HG02798 (cell line): ENCODE measurements at regions not wholly inside any gene's neighbourhood (a gene's known extent, or its start where the extent isn't known, plus 50 kb on each side); places are given as distances from the start of the nearest gene placed in this dataset.

Experiments used
- ATAC-seq: cut with Tn5 transposase; IDR thresholded peaks from one replicate; pipeline ENCODE4 v1.9.1; 2021; ENCODE audit warnings: mild to moderate bottlenecking; ENCODE audit not compliant: unreplicated experiment, poor library complexity

- no peak for ATAC-seq
Observed at GRCh38 chr16:85350973-85351372, 238.7 kb upstream of the CIBAR2 start.

- no peak for ATAC-seq
Observed at GRCh38 chr16:85353013-85353412, 240.7 kb upstream of the CIBAR2 start.

GRCh38 chr16:85353839-85354685 is 241.8 kb upstream of the CIBAR2 start:
- ATAC-seq, result no peak

GRCh38 chr16:85354686-85355514 is 242.6 kb upstream of the CIBAR2 start:
- ATAC-seq, result no peak

GRCh38 chr16:85355515-85355837 is 243.2 kb upstream of the CIBAR2 start:
- ATAC-seq, result no peak

GRCh38 chr16:85356157-85356556 is 243.9 kb upstream of the CIBAR2 start:
- no peak for ATAC-seq

GRCh38 chr16:85357323-85357722 is 245.1 kb upstream of the CIBAR2 start:
- ATAC-seq, result no peak

GRCh38 chr16:85357924-85358505 is 245.7 kb upstream of the CIBAR2 start:
- ATAC-seq, result no peak

- no peak for ATAC-seq
Observed at GRCh38 chr16:85358704-85359146, 246.5 kb upstream of the CIBAR2 start.

GRCh38 chr16:85359147-85359822 is 247.0 kb upstream of the CIBAR2 start:
- no peak for ATAC-seq

- peak; percentile 41 for ATAC-seq
Observed at GRCh38 chr16:85360323-85361277, 248.3 kb upstream of the CIBAR2 start.

GRCh38 chr16:85361441-85362118 is 249.3 kb upstream of the CIBAR2 start:
- no peak for ATAC-seq

- ATAC-seq, result no peak
Observed at GRCh38 chr16:85362443-85362842, 250.2 kb upstream of the CIBAR2 start.

- no peak for ATAC-seq
Observed at GRCh38 chr16:85363427-85363826, 249.7 kb upstream of the GSE1 start.

GRCh38 chr16:85363881-85364280 is 249.2 kb upstream of the GSE1 start:
- ATAC-seq, result no peak

GRCh38 chr16:85364323-85365040 is 248.6 kb upstream of the GSE1 start:
- ATAC-seq, result no peak

- no peak for ATAC-seq
Observed at GRCh38 chr16:85365120-85365519, 248.0 kb upstream of the GSE1 start.

GRCh38 chr16:85366031-85366763 is 246.9 kb upstream of the GSE1 start:
- ATAC-seq, result no peak
